ENCODE measurements at regions not wholly inside any gene's neighbourhood (a gene's known extent, or its start where the extent isn't known, plus 50 kb on each side); places are given as distances from the start of the nearest gene placed in this dataset.
A peak's percentile ranks its signal among the peaks of the same experiment; 100 is the strongest.
"Not testable (repeated sequence)": the region's sequence is repeated elsewhere in the genome, so short reads cannot be mapped to it uniquely, and the experiment has no call there.

GRCh38 chr9:39566782-39567181 lies 211.3 kb downstream of the SPATA31A1 start:
- peak; percentile 1 for DNase-seq (ENCODE audit: low read depth, low spot score)

- not testable (repeated sequence) for DNase-seq (ENCODE audit: low read depth, low spot score)
These were observed 211.9 kb downstream of the SPATA31A1 start for GRCh38 chr9:39567396-39567795.

- DNase-seq (ENCODE audit: low read depth, low spot score), result not testable (repeated sequence)
These were observed 213.4 kb downstream of the SPATA31A1 start for GRCh38 chr9:39568900-39569299.

- DNase-seq (ENCODE audit: low read depth, low spot score), result not testable (repeated sequence)
These were observed 217.9 kb downstream of the SPATA31A1 start for GRCh38 chr9:39573024-39574022.

- DNase-seq (ENCODE audit: low read depth, low spot score), result not testable (repeated sequence)
These were observed 223.5 kb downstream of the SPATA31A1 start for GRCh38 chr9:39579000-39579399.

DNA sequence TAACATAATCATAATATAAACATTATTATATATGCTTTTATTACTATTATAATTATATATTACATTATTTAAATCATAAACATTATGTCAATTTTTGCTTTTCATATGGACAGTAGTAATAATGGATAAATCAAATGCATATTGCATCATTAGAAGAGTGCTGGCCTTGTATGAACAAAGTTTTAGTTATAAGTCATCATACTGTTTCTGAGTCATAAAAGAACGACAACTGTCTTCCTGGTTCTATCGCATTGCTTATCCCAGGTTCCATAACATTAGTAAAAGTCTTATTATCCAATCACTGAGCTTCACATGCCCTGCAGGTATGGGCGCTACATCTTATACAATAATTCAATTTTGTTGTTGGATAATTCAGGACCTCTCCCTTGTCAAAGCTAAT lies 225.8 kb downstream of the SPATA31A1 start:
- not testable (repeated sequence) for DNase-seq (ENCODE audit: low read depth, low spot score)

GRCh38 chr9:39582677-39583412 lies 227.4 kb downstream of the SPATA31A1 start:
- not testable (repeated sequence) for DNase-seq (ENCODE audit: low read depth, low spot score)

DNA sequence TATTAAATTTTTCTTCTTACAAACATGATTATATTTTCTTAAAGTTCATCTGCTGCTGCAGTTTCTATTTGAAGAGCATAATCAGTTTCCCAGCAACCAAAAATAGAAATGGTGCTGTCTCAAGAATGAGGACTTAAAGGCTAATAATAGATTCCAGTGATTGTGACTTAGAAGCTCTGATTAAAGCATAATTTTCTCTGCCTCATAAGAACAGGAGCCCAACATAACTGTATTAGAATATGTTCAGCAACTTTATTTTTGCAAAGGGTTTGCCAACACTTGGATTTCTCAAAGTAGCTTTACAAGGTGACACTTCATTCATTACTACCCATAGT lies 227.9 kb downstream of the SPATA31A1 start:
- not testable (repeated sequence) for DNase-seq (ENCODE audit: low read depth, low spot score)

DNA sequence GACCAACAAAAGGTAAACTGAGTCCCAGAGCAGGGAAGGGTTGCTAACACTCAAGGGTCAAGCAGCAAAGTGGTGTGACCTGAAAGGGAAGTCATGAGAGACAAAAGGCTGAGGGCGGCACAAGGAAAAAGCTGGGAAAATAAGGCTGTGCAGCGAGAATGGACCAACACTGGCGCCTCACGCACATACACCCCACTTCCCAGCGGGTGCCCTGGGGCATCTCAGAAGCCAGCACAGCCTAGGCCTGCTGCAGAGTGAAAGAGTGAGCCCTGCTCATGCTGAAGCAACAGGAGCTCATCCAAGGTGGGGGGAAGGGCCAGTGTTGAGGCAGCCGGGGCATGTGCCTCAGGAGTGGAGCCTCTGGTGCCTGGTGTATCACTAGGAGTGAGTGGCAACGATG lies 229.8 kb downstream of the SPATA31A1 start:
- DNase-seq (ENCODE audit: low read depth, low spot score), result not testable (repeated sequence)

DNA sequence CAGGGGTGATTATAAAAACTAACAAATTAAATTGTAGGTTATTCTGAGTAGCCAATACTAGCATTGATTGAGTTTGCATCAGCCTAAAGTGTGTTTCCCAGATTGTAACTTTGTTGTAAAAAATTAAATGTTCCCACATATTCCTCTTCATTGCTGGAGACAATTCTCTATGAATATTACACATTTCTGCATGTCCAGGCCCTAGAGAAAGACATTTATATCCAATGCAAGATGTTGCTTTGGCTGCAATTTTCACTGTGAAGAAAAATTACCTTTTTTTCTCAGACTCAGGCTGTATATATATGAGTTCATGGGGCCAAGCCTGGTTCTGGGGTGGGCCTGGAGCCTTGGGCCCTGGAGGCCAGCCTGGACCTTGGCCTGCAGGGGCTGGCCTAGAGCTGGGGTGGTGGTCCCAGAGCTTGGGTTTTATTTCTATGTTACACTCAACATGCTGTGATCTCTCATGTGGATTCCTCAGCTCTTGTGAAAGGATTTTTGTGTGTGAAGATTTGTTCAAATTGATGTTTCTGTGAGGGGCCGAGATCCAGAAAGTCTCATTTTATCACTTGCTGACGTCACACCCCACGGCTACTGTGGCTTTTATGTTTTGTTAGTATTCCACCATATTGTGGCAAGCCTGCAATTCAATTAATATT lies 232.5 kb downstream of the SPATA31A1 start:
- DNase-seq (ENCODE audit: low read depth, low spot score), result no peak

DNA sequence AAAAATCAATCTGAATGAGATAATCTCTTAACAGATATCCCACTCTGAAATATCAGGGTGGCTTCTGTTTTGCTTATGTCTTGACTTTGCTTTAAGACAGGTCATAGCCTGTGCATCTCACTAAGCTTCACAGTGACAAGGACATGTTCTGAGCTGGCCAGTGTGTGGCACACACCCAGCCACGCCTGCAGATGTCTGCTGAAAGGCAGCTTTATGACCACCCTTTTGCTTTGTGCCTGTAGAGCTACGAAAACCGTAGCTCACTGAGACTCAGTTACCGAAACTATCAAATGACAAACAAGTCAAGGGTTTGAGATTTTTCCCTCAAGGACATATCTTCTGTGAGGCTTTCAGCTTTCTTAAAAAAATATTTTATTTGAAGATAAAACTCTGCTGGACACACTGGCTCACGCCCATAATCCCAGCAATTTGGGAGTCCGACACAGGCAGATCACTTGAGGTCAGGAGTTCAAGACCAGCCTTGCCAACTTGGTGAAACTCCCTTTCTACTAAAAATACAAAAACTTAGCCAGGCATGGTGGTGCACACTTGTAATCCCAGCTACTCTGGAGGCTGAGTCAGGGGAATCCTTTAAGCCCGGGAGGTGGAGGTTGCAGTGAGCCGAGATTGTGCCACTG lies 233.2 kb downstream of the SPATA31A1 start:
- no peak for DNase-seq (ENCODE audit: low read depth, low spot score)

GRCh38 chr9:39604089-39604488 lies 248.6 kb downstream of the SPATA31A1 start:
- DNase-seq (ENCODE audit: low read depth, low spot score), result not testable (repeated sequence)

DNA sequence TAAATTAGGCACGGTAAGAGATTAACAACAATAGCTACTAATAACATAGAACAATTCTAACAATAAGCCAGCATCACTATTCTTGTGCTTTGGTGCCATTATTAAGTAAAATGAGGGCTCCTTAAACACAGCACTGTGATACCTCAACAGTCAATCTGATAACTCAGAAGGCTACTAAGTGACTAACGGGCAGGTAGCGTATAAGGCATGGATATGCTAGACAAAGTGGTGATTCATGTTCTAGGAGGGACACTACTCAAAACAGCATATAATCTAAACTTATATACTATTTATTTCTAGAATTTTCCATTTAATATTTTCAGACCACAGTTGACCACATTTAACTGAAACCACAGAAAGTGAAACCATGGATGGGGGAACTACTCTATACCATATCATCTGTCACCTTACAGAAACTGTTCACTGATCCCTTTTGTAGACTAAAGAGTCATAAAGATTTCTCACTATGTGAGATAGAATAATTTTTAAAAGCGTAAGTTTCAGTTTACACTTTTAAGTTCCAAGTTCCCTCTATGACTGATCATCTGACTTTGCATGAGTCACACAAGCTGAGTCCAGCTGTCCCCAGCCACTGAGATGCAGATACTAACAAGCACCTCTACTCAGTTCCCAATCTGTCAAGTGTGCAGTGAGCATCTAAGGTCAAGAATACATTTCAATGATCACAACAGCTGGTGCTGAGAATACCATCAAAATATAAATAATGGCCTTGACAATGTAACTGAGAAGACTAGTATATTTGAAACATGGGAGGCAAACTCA lies 256.2 kb downstream of the SPATA31A1 start:
- not testable (repeated sequence) for DNase-seq (ENCODE audit: low read depth, low spot score)

DNA sequence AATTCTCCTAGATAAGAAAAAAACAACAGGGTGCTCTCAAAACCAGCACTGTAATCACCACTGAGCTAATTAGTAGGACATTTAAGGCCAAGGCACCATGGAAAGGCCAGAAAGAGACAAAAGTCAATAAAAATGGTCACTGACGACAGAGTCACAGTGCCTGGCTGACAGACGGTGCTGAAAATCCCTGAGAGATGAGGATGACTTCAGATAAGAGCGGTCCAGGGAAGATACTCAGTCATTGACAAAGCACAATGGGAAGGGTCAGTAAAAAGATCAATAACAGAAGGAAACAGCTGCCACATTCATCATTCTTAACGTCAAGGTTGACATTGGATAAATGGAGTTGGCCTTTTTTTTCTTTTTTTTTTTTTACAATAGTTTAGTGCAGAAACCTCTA lies 261.0 kb downstream of the SPATA31A1 start:
- not testable (repeated sequence) for DNase-seq (ENCODE audit: low read depth, low spot score)

DNA sequence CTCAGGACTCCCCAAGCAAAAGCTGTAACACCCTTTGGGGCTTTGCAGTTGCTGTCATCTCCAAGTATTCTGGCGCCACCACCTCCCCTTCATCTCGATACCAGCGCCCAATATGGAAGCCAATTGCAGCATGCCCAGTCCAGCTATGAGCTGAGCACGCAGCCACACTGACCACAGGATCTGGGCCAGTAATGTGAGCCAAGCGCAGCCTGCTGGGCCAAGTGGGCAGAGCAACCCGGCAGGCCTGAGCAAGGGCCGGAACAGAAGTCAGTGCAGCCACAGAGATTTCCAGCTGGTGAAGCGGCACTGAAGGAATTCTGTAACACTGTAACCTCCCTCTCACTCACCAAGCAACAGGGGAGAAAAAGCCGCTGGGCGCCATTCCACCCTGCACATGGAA lies 268.6 kb downstream of the SPATA31A1 start:
- DNase-seq (ENCODE audit: low read depth, low spot score), result not testable (repeated sequence)

DNA sequence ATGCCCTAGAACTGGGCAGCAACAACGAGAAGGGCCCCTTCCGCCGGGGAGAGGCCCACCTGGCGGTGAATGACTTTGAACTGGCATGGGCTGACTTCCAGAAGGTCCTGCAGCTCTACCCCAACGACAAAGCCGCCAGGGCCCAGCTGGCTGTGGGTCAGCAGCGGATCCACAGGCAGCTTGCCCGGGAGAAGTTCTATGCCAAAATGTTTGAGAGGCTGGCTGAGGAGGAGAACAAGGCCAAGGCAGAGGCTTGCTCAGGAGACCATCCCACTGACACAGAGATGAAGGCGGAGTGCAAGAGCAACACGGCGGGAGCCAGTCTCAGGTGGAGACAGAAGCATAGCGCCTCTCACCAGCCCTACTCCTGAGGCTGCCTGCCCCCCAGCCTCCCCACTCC lies 276.6 kb downstream of the SPATA31A1 start:
- DNase-seq (ENCODE audit: low read depth, low spot score), result not testable (repeated sequence)

DNA sequence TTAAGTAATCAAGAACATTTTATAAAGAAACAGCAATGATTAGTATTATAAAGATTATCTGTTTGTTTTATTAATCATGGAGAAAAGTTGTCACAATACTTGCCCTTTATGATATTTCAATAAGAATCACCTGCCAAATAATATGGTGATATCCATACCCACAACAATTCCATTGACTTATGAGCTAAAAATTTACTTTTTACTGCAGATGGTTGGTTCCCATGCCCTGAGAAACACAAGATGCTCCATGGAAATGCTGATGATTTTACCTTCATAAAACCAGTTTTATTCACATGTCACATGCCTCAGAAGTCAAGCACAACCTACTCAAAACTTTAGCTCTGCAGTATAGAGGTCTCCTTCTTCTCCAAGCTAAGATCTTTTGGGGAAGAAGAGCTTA lies 293.6 kb downstream of the SPATA31A1 start:
- not testable (repeated sequence) for DNase-seq (ENCODE audit: low read depth, low spot score)

DNA sequence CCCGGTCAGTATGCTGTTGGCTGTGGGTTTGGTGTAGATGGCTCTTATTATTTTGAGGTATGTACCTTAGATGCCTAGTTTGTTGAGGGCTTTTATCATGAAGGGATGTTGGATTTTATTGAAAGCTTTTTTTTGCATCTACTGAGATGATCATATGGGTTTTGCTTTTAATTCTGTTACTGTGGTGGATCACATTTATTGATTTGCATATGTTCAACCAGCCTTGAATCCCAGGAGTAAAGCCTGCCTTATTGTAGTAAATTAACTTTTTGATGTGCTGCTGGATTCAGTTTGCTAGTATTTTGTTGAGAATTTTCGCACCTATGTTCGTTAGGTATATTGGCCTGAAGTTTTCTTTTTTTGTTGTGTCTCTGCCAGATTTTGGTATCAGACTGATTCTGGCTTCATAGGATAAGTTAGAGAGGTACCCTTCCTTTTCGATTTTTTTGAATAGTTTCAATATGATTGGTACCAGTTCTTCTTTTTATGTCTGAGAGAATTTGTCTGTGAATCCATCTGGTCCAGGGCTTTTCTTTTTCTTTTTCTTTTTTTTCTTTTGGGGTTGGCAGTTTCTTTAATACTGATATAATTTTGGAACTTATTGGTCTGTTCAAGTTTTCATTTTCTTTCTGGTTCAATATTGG lies 301.6 kb downstream of the SPATA31A1 start:
- DNase-seq (ENCODE audit: low read depth, low spot score), result not testable (repeated sequence)

DNA sequence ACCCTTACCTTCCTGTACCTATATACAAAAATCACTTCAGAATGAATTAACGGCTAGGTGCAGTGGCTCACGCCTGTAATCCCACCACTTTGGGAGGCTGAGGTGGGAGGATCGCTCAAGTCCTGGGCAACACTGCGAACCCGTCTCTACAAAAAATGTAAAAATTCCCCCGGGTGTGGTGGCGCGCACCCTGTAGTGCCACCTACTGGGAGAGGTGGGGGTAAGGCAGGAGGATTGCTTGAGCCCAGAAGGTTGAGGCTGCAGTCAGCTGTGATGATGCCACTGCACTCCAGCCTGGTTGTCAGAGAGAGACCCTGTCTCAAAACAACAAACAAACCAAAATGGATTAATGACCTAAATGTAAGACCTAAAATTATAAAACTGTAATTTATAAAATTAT lies 307.6 kb downstream of the SPATA31A1 start:
- not testable (repeated sequence) for DNase-seq (ENCODE audit: low read depth, low spot score)

- DNase-seq (ENCODE audit: low read depth, low spot score), result not testable (repeated sequence)
These were observed 308.2 kb downstream of the SPATA31A1 start for GRCh38 chr9:39663713-39664112.

All from astrocyte of the hippocampus (primary cell).